Adrenal gland (tissue), 9 donors: ENCODE measurements at regions not wholly inside any gene's neighbourhood (a gene's known extent, or its start where the extent isn't known, plus 50 kb on each side); places are given as distances from the start of the nearest gene placed in this dataset.

Source experiments
- DNase-seq, 7 donors: peaks; one replicate each; pipeline ENCODE4 v3.0.0-alpha.2; 2019 to 2020
- H3K27ac ChIP-seq, 5 donors: fragments of 200-600 bp; sonication (generic) in 4 of 5; 1 replicate in 3 of 5; 2 replicates in 2 of 5; pipeline versions ENCODE4 v1.5.1 to v1.8.0; 2016 to 2020; ENCODE audit warnings: mild to moderate bottlenecking in 1 of 5
- H3K27me3 ChIP-seq: fragments of 200-600 bp; 2 replicates; pipeline ENCODE4 v1.8.0; 2021
- H3K36me3 ChIP-seq, 2 donors: fragments of 200-600 bp; replicated peaks in 1 of 2; 1 replicate in 1 of 2; 2 replicates in 1 of 2; pipeline versions ENCODE4 v1.5.1 to v1.8.0; 2018 to 2022
- H3K4me1 ChIP-seq, 2 donors: fragments of 200-600 bp; replicated peaks in 1 of 2; 1 replicate in 1 of 2; 2 replicates in 1 of 2; pipeline versions ENCODE4 v1.5.1 to v1.8.0; 2018 to 2021
- H3K4me3 ChIP-seq, 4 donors: fragments of 200-600 bp; sonication (generic) in 3 of 4; one replicate each; pipeline ENCODE4 v1.5.1; 2016 to 2018
- H3K9me3 ChIP-seq, 3 donors: fragments of 200-600 bp; sonication (generic) in 1 of 3; replicated peaks in 1 of 3; 1 replicate in 2 of 3; 2 replicates in 1 of 3; pipeline versions ENCODE4 v1.5.1 to v1.8.0; 2016 to 2021
- CTCF ChIP-seq, 6 experiments: fragments of 450-650 bp in 4 of 6; fragments of 200-600 bp in 2 of 6; sonication (generic) in 1 of 6; IDR thresholded peaks; 1 replicate in 5 of 6; 2 replicates in 1 of 6; pipeline versions ENCODE4 v1.5.1 to v1.8.0; 2016 to 2021; ENCODE audit warnings: antibody characterized with exemption in 6 of 6, mild to moderate bottlenecking in 2 of 6, moderate library complexity in 1 of 6
- POLR2A ChIP-seq, 2 donors: fragments of 450-650 bp; IDR thresholded peaks; one replicate each; pipeline ENCODE4 v1.6.1; 2017; ENCODE audit warnings: antibody characterized with exemption in 2 of 2, mild to moderate bottlenecking in 2 of 2, moderate library complexity in 1 of 2
- WGBS, 4 donors: extraction: QIAGEN DNeasy Blood & Tissue Kit in 2 of 4; methylation state at CpG; one replicate each; pipeline versions ENCODE4 v1.1.5 to v1.1.7; 2013 to 2017; 5-methylcytosine and 5-hydroxymethylcytosine counted together
- intact Hi-C, 2 donors: fragments of 100-400 bp; cut with DNase I; formaldehyde crosslinking; loops; one replicate each; pipeline versions ENCODE4 v1.14.1 to v1.15.0; 2022 to 2023
- donor health status: healthy with polysubstance abuse.
- donor health status: Bipolar disorder and iron deficiency.
- donor health status: DM: yes; HTN: yes; CAD: no.
- donor health status: DM: no; HTN: no; CAD: no.
- donor health status: DM: no; HTN: no; CAD: no.

GRCh38 chr11:69975822-69976221 lies 102.3 kb upstream of the ANO1 start:
- no peak overlapping the region for H3K27ac ChIP-seq
- H3K27me3 ChIP-seq: no peaks in the 10 kb centered on the region
- intact Hi-C loops: no loop called here
- no peak for DNase-seq
- H3K36me3 ChIP-seq: no peaks in the 10 kb centered on the region
- H3K4me1 ChIP-seq: no peaks in the 10 kb centered on the region
- TF ChIP-seq CTCF (IDR thresholded peaks at IDR 0.05): no peak
- no peak for TF ChIP-seq POLR2A (IDR thresholded peaks at IDR 0.05)
- no peak overlapping the region for H3K4me3 ChIP-seq
- WGBS, 4 donors: 83 to 92% (median 89%) methylated on average over 3 to 7 of the region's 7 CpGs
- no peaks in the 10 kb centered on the region for H3K9me3 ChIP-seq

- no peaks in the 10 kb centered on the region for H3K9me3 ChIP-seq
- H3K36me3 ChIP-seq: no peaks in the 10 kb centered on the region
- H3K4me3 ChIP-seq: no peak overlapping the region
- 87 to 95% (median 91%) methylated on average over 4 to 10 of the region's 10 CpGs for WGBS, 4 donors
- no peaks in the 10 kb centered on the region for H3K27me3 ChIP-seq
- H3K4me1 ChIP-seq: no peaks in the 10 kb centered on the region
- intact Hi-C loops: no loop called here
- TF ChIP-seq POLR2A (IDR thresholded peaks at IDR 0.05) (no peak), CTCF (IDR thresholded peaks at IDR 0.05) (no peak)
- no peak overlapping the region for H3K27ac ChIP-seq
- no peak for DNase-seq
These were observed 101.3 kb upstream of the ANO1 start for GRCh38 chr11:69976794-69977193.

GRCh38 chr11:69977951-69978350 lies 100.2 kb upstream of the ANO1 start:
- no peak for DNase-seq
- intact Hi-C loops: no loop called here
- TF ChIP-seq POLR2A (IDR thresholded peaks at IDR 0.05) (no peak), CTCF (IDR thresholded peaks at IDR 0.05) (no peak)
- H3K36me3 ChIP-seq: no peaks in the 10 kb centered on the region
- no peak overlapping the region for H3K4me3 ChIP-seq
- no peaks in the 10 kb centered on the region for H3K4me1 ChIP-seq
- no peaks in the 10 kb centered on the region for H3K9me3 ChIP-seq
- H3K27ac ChIP-seq: no peak overlapping the region
- 70 to 85% (median 78%) methylated on average over 6 to 12 of the region's 12 CpGs for WGBS, 4 donors
- H3K27me3 ChIP-seq: no peaks in the 10 kb centered on the region

- H3K4me1 ChIP-seq: no peaks in the 10 kb centered on the region
- no peak for DNase-seq
- H3K9me3 ChIP-seq: no peaks in the 10 kb centered on the region
- intact Hi-C loops: no loop called here
- TF ChIP-seq POLR2A (IDR thresholded peaks at IDR 0.05): no peak
- TF ChIP-seq CTCF (IDR thresholded peaks at IDR 0.05): no peak
- no peaks in the 10 kb centered on the region for H3K27me3 ChIP-seq
- 69 to 76% (median 70%) methylated on average over 10 of the region's 10 CpGs for WGBS, 4 donors
- H3K27ac ChIP-seq: no peak overlapping the region
- H3K36me3 ChIP-seq: no peaks in the 10 kb centered on the region
- no peak overlapping the region for H3K4me3 ChIP-seq
These were observed 99.1 kb upstream of the ANO1 start for GRCh38 chr11:69978841-69979614.
